ENCODE measurements at regions not wholly inside any gene's neighbourhood (a gene's known extent, or its start where the extent isn't known, plus 50 kb on each side); places are given as distances from the start of the nearest gene placed in this dataset.

GRCh38 chr4:166257891-166258290, 384.9 kb downstream of the TLL1 start:
- no peak for DNase-seq (ENCODE audit: low read depth in 1 of 2, low spot score in 1 of 2)
- Histone ChIP-seq H3K4me3 (replicated peaks; ENCODE audit: insufficient read depth, low read length) (no peak overlapping the region), H3K27ac (replicated peaks) (no peak overlapping the region), H3K27me3 (ENCODE audit: insufficient read depth, poor library complexity, severe bottlenecking) (no peaks in the 10 kb centered on the region)
- TF ChIP-seq GABPA (IDR thresholded peaks at IDR 0.05; ENCODE audit: low read depth) (no peak), POLR2AphosphoS5 (IDR thresholded peaks at IDR 0.05; ENCODE audit: low read depth) (no peak), SPI1 (IDR thresholded peaks at IDR 0.05; ENCODE audit: borderline replicate concordance, low read depth) (no peak)

GRCh38 chr4:166259081-166259480, 386.0 kb downstream of the TLL1 start:
- H3K27me3 ChIP-seq (ENCODE audit: insufficient read depth, poor library complexity, severe bottlenecking) = no peaks in the 10 kb centered on the region
- TF ChIP-seq GABPA (IDR thresholded peaks at IDR 0.05; ENCODE audit: low read depth) (no peak), SPI1 (IDR thresholded peaks at IDR 0.05; ENCODE audit: borderline replicate concordance, low read depth) (no peak)
- no peak overlapping the region for H3K4me3 ChIP-seq (replicated peaks; ENCODE audit: insufficient read depth, low read length)
- no peak overlapping the region for H3K27ac ChIP-seq (replicated peaks)
- DNase-seq (ENCODE audit: low read depth in 1 of 2, low spot score in 1 of 2) = no peak

- no peak overlapping the region for H3K4me3 ChIP-seq (replicated peaks; ENCODE audit: insufficient read depth, low read length)
- no peak overlapping the region for H3K27ac ChIP-seq (replicated peaks)
- no peak for DNase-seq (ENCODE audit: low read depth in 1 of 2, low spot score in 1 of 2)
- no peaks in the 10 kb centered on the region for H3K27me3 ChIP-seq (ENCODE audit: insufficient read depth, poor library complexity, severe bottlenecking)
- TF ChIP-seq GABPA (IDR thresholded peaks at IDR 0.05; ENCODE audit: low read depth) (no peak), CTCF (IDR thresholded peaks at IDR 0.05; ENCODE audit: insufficient read depth, low read length) (no peak), REST (IDR thresholded peaks at IDR 0.05; ENCODE audit: insufficient replicate concordance, low read depth) (no peak), SPI1 (IDR thresholded peaks at IDR 0.05; ENCODE audit: borderline replicate concordance, low read depth) (no peak), POLR2AphosphoS5 (IDR thresholded peaks at IDR 0.05; ENCODE audit: low read depth) (no peak)
These were observed 401.2 kb downstream of the TLL1 start for GRCh38 chr4:166274136-166274761.

GRCh38 chr4:166274775-166275174, 401.7 kb downstream of the TLL1 start:
- TF ChIP-seq REST (IDR thresholded peaks at IDR 0.05; ENCODE audit: insufficient replicate concordance, low read depth) (no peak), POLR2AphosphoS5 (IDR thresholded peaks at IDR 0.05; ENCODE audit: low read depth) (no peak), SPI1 (IDR thresholded peaks at IDR 0.05; ENCODE audit: borderline replicate concordance, low read depth) (no peak), CTCF (IDR thresholded peaks at IDR 0.05; ENCODE audit: insufficient read depth, low read length) (no peak), GABPA (IDR thresholded peaks at IDR 0.05; ENCODE audit: low read depth) (no peak)
- no peak overlapping the region for H3K27ac ChIP-seq (replicated peaks)
- H3K4me3 ChIP-seq (replicated peaks; ENCODE audit: insufficient read depth, low read length) = no peak overlapping the region
- no peak for DNase-seq (ENCODE audit: low read depth in 1 of 2, low spot score in 1 of 2)
- H3K27me3 ChIP-seq (ENCODE audit: insufficient read depth, poor library complexity, severe bottlenecking) = no peaks in the 10 kb centered on the region

- no peak for DNase-seq (ENCODE audit: low read depth in 1 of 2, low spot score in 1 of 2)
- H3K4me3 ChIP-seq (replicated peaks; ENCODE audit: insufficient read depth, low read length) = no peak overlapping the region
- no peak for TF ChIP-seq CTCF (IDR thresholded peaks at IDR 0.05; ENCODE audit: insufficient read depth, low read length)
- TF ChIP-seq GABPA (IDR thresholded peaks at IDR 0.05; ENCODE audit: low read depth) = no peak
- TF ChIP-seq POLR2AphosphoS5 (IDR thresholded peaks at IDR 0.05; ENCODE audit: low read depth) = no peak
- H3K27ac ChIP-seq (replicated peaks) = no peak overlapping the region
- no peaks in the 10 kb centered on the region for H3K27me3 ChIP-seq (ENCODE audit: insufficient read depth, poor library complexity, severe bottlenecking)
These were observed 404.4 kb downstream of the TLL1 start for GRCh38 chr4:166277401-166277800.

Measured in HL-60 (cell line).